HG02973 (cell line): ENCODE measurements at regions not wholly inside any gene's neighbourhood (a gene's known extent, or its start where the extent isn't known, plus 50 kb on each side); places are given as distances from the start of the nearest gene placed in this dataset.
"Not testable (repeated sequence)": the region's sequence is repeated elsewhere in the genome, so short reads cannot be mapped to it uniquely, and the experiment has no call there.

Experiments
- ATAC-seq: cut with Tn5 transposase; IDR thresholded peaks from one replicate; pipeline ENCODE4 v1.9.1; 2021; ENCODE audit warnings: moderate library complexity; ENCODE audit not compliant: unreplicated experiment

- no peak for ATAC-seq
These were observed 381.6 kb upstream of the PRR16 start for GRCh38 chr5:120082316-120083068.

DNA sequence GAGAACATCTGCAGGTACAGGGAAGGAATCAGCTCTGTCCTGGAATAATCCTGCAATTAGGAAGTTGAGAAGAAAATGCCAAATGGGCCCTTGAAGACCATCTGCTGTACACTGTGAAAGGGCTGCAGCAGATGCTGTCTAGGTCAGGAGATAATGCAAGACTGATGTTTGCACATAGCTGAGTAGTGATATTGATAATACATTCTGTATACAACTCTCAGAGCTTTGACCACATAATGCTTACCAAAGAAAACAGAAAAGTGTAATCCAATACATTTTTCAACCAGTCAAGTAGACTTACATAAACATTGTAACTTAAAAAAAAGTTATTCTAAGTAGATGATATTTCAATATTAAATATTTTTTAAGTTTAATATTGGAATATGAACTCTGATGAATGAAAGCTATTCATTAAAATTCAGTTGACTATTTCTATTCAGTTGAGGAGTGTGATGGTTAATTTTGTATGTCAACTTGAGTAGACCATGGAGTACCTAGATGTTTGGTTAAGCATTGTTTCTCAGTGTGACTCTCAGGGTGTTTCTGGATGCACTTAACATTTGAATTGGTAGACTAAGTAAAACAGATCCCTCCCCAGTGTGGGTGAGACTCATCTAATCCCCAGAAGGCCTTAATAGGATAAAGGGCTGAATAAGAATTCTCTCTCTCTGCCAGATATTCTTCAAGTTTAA is 380.1 kb upstream of the PRR16 start:
- ATAC-seq = no peak

DNA sequence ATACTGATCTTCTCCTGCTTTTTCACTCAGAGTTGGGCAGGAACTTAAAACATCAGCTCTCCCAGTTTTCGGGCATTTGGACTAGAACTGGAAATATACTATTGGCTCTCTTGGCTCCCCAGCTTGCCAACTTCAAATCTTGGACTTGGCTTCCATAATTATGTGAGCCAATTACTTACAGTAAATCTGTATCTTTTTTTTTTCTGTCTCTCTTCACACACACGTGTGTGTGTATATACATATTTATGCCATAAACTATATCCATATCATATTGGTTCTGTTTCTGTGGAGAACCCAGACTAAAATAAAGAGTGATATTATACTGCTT is 379.6 kb upstream of the PRR16 start:
- ATAC-seq = no peak

DNA sequence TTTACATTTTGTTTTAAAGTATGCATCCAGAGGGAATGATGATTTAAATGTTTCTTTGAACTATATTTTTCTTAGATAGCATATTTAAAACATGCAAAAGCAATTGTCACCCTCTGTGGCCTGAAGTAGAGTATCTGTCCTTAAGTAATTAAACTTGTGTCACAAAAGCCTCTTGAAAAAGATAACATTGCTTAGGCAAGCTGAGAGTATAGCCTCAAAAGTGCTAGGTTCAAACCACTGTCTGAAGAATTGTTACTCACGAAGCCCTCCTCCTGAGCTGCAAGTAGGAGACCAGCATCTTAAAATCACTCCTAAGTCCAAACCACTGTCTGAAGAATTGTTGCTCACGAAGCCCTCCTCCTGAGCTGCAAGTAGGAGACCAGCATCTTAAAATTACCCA is 378.0 kb upstream of the PRR16 start:
- no peak for ATAC-seq

- ATAC-seq = no peak
These were observed 375.7 kb upstream of the PRR16 start for GRCh38 chr5:120088412-120088811.

DNA sequence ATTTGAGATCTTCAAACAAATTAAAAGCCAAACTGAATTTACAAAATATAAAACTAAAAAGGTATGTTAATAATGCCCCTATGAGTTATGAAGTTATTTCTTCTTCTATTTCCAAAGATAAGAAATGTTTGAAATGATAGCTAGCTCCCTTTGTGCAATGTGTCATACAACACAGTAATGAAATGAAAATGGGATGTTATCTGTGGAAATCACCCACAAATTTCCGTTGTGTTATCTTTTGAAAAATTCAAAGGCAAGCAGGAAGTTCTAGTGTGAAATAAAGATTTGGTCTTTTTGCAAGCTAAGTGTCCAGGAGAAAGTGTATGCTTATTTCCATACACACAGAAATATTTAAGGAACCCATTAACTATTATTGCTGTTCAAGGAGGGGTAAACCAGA is 375.3 kb upstream of the PRR16 start:
- ATAC-seq = no peak

GRCh38 chr5:120091376-120091948 is 372.6 kb upstream of the PRR16 start:
- ATAC-seq = no peak

- ATAC-seq = no peak
These were observed 371.5 kb upstream of the PRR16 start for GRCh38 chr5:120092649-120093048.

GRCh38 chr5:120093178-120093577 is 370.9 kb upstream of the PRR16 start:
- ATAC-seq = no peak

- ATAC-seq = peak; percentile 70
These were observed 367.7 kb upstream of the PRR16 start for GRCh38 chr5:120096413-120096812.

- ATAC-seq = no peak
These were observed 365.7 kb upstream of the PRR16 start for GRCh38 chr5:120098426-120098825.

GRCh38 chr5:120098902-120099535 is 365.1 kb upstream of the PRR16 start:
- no peak for ATAC-seq

- no peak for ATAC-seq
These were observed 362.3 kb upstream of the PRR16 start for GRCh38 chr5:120101771-120102170.

GRCh38 chr5:120103495-120103894 is 360.6 kb upstream of the PRR16 start:
- no peak for ATAC-seq

GRCh38 chr5:120106912-120107525 is 357.1 kb upstream of the PRR16 start:
- no peak for ATAC-seq

DNA sequence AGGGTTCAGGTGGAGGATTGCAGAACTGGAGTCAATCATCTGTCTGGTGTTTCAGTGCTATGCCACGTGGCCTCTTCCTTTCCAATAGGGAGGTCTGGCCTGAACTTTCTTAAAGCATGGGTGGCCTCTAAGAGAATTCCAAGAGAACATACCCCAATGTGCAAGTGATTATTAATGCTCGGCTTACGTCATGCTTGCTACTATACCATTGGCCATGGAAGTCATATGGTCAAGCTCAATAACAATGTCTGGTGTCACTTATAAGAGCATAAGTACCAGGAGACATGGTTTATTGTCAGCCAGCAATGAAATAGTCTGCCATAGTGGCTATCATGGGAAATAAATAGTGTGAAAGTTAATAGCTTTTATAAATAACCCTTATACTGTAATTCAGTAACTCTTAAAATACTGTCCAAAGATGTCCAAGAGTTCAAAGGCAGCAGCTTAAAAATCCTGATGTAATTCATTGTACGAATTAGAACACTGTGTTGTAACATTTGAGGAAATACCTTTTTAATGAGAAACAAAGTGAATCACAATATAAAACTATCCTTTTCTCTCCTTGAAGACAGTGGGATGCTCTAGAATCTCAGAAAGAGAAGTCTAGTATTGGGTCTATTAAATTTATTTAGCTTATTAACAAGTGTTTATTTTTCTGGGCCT is 355.4 kb upstream of the PRR16 start:
- no peak for ATAC-seq

- ATAC-seq = no peak
These were observed 341.4 kb upstream of the PRR16 start for GRCh38 chr5:120122703-120123102.

GRCh38 chr5:120124031-120124430 is 340.1 kb upstream of the PRR16 start:
- ATAC-seq = no peak

- ATAC-seq = no peak
These were observed 339.1 kb upstream of the PRR16 start for GRCh38 chr5:120124961-120125360.

GRCh38 chr5:120132347-120132746 is 331.8 kb upstream of the PRR16 start:
- ATAC-seq = not testable (repeated sequence)

DNA sequence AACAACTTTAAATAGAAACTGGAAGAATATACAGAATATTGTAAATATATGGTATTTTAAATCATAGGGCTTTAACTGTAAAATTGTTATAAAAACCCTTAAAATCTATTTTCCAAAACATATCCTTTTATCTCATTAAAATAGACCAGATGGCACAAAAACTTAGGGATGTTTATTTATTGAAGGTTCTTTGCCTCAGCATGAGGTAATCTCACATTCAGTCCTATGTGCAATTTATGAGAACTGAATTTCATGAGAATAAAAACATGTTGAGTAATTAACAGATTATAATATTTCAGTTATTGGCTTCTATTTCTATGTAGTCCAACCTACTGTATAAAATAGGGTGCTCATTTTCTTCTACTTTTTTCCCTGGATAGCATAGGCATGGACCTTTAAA is 329.2 kb upstream of the PRR16 start:
- no peak for ATAC-seq
